ENCODE measurements at regions not wholly inside any gene's neighbourhood (a gene's known extent, or its start where the extent isn't known, plus 50 kb on each side); places are given as distances from the start of the nearest gene placed in this dataset.
A peak's percentile ranks its signal among the peaks of the same experiment; 100 is the strongest.

- TF ChIP-seq REST (IDR thresholded peaks at IDR 0.05; ENCODE audit: low read depth, low read length), result no peak
- peak in 1 of 2 experiments; percentile 54; a peak in 3 of 4 replicates for TF ChIP-seq IKZF2 (IDR thresholded peaks at IDR 0.05)
- peak; percentile 66 for TF ChIP-seq NFIC (IDR thresholded peaks at IDR 0.05; ENCODE audit: low read depth, low read length)
- peak; percentile 41; the same call in 1 of the 2 replicates for TF ChIP-seq PAX5 (IDR thresholded peaks at IDR 0.05; ENCODE audit: borderline replicate concordance, low read depth, low read length)
- TF ChIP-seq WRNIP1 (IDR thresholded peaks at IDR 0.05; ENCODE audit: borderline replicate concordance, low read depth, low read length), result 0 out of 2 replicates have a peak, but pooled peaks have one; percentile 55
- peak; percentile 83; the same call in 1 of the 2 replicates for TF ChIP-seq CBX5 (IDR thresholded peaks at IDR 0.05; ENCODE audit: low read depth)
- peak; percentile 34; the same call in 1 of the 2 replicates for TF ChIP-seq HCFC1 (IDR thresholded peaks at IDR 0.05; ENCODE audit: low read length)
- TF ChIP-seq SMARCA5 (IDR thresholded peaks at IDR 0.05), result peak; percentile 88; the same call in 1 of the 2 replicates
- peak; percentile 67; the same call in 1 of the 2 replicates for TF ChIP-seq PML (IDR thresholded peaks at IDR 0.05; ENCODE audit: low read length)
- TF ChIP-seq SRF (IDR thresholded peaks at IDR 0.05; ENCODE audit: low read depth in 2 of 2, low read length in 2 of 2), result no peak
- peak; percentile 85 for TF ChIP-seq RUNX3 (IDR thresholded peaks at IDR 0.05; ENCODE audit: low read length)
- TF ChIP-seq POLR2AphosphoS5 (IDR thresholded peaks at IDR 0.05; ENCODE audit: low read length), result peak; percentile 61; the same call in 1 of the 2 replicates
- TF ChIP-seq CTCF (IDR thresholded peaks at IDR 0.05 in 2 of 3, conservative IDR thresholded peaks at IDR 0.05 in 1 of 3; ENCODE audit: control insufficient read depth in 2 of 3, extremely low read depth in 1 of 3, insufficient read depth in 1 of 3, low read depth in 3 of 3, low read length in 3 of 3), result peak; percentile 57 to 84 (median 78)
- TF ChIP-seq HDAC2 (IDR thresholded peaks at IDR 0.05), result no peak
- no peak for TF ChIP-seq ELK1 (IDR thresholded peaks at IDR 0.05; ENCODE audit: low read depth, low read length)
- TF ChIP-seq TARDBP (IDR thresholded peaks at IDR 0.05; ENCODE audit: borderline replicate concordance), result no peak
- 0 out of 2 replicates have a peak, but pooled peaks have one; percentile 36 for TF ChIP-seq NKRF (conservative IDR thresholded peaks at IDR 0.05)
- peak; percentile 90 for TF ChIP-seq RAD21 (IDR thresholded peaks at IDR 0.05; ENCODE audit: insufficient read depth, low read depth, low read length)
- peak in 1 of 2 experiments; percentile 44; a peak in 2 of 4 replicates for TF ChIP-seq BHLHE40 (IDR thresholded peaks at IDR 0.05; ENCODE audit: borderline replicate concordance in 1 of 2, low read depth in 2 of 2, low read length in 1 of 2)
- peak; percentile 21; the same call in 1 of the 2 replicates for TF ChIP-seq ATF2 (IDR thresholded peaks at IDR 0.05; ENCODE audit: low read length)
Observed at GRCh38 chr6:56851541-56852259, 103.2 kb upstream of the BEND6 start (continued).
